Stimulated activated CD4-positive, alpha-beta T cell treated with anti-CD3 and anti-CD28 coated beads, Interleukin-1b, Interleukin-23, amount 100 ng/mL, for 24 hours (primary cell): ENCODE measurements at regions not wholly inside any gene's neighbourhood (a gene's known extent, or its start where the extent isn't known, plus 50 kb on each side); places are given as distances from the start of the nearest gene placed in this dataset.

Experiments
- DNase-seq, 4 experiments: peaks; one replicate each; pipeline ENCODE4 v3.0.0-alpha.2; 2020; ENCODE audit warnings: low read depth in 4 of 4, low spot score in 1 of 4

DNA sequence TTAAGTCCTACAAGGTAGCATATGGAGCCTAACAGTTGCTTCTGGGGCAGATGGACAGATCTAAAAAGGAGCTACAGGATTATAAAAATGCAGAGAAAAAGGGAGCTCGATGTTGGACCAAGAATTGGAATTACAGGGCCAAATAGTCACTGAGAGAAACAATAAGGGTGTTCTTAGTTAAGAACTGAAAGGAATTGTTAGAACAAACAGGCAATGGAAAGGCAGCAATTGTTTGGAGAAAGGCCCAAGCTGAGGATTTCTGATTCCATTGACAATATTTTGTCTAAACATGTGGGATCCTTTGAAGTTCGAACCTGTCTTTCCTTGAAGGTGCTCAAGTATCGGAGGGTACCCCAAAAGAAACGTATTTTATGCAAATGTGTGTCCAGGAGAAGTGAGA, 513.6 kb upstream of the CDH8 start:
- DNase-seq, result no peak

DNA sequence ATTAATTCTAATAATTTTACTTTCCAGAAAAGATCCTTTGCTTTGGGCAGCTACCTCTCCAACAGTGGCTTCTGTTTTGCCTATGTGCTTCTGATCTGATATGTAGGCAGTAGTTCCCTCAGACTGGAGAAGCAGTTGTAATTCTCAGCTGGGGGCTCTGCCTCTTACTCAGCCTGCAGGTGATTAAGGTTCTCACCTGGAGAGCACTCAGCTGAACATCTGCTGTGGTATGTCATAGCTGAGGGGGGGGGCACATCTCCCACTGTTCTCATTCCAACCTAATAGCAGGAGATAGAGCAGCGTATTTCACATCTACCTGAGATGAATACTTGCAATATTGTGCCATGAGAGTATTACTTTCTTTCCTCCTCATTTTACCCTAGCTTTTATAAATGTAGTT, 511.9 kb upstream of the CDH8 start:
- no peak for DNase-seq

DNA sequence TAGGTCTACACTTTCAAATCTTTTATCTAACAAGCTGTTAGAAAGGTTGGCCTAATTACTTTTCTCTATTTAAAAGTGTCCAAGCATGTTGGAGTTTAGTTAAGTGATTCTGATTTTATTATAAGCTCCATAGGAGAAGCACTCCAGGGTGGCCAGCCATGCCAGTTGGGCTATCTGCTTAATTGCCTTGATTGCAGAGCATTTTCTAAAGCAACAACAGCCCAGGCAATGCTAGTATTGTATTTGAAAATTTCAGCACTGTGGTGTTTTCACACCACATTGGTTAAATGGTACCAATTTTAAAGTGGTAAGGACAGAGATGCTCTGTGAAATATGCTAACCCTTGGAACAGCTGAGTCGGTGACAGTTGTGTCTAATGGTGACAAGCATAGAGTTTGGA, 510.5 kb upstream of the CDH8 start:
- DNase-seq, result no peak

DNA sequence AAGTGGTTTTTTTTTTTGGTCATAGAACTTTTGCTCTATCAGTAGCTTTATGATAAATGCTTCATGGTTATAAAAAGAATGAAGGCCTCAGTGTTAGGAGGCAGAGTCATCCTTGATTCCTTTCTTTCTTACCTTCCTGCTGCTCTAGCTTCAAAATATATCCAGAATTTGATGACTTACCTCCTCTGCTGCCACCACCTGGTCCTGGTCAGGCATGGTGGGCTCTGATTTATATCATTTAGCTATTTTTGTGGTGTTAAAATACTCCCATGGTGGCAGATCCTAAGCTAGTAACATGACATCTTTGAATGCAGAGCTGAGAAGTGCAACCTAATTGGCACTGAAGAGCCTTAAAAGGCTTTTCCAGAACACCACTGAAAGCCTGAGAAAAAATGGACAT, 508.8 kb upstream of the CDH8 start:
- no peak for DNase-seq

DNA sequence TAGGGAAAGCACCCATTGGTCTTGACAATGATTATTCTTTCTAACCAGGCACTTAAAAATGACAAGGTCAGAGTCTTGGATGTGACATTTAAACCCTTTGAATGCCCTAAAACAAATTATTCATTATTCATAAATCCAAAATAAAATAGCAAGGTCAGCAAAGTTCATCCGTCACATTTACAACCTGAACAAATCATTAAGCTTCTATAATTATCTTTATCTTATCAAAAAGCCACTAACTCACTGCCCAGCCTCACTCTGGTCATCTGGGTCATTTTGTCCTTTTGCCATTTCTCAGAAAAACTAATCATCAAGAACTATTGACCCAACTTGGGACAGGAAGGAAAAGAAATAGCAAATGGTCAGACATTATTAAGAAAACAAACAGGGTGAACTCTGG, 507.3 kb upstream of the CDH8 start:
- no peak for DNase-seq

DNA sequence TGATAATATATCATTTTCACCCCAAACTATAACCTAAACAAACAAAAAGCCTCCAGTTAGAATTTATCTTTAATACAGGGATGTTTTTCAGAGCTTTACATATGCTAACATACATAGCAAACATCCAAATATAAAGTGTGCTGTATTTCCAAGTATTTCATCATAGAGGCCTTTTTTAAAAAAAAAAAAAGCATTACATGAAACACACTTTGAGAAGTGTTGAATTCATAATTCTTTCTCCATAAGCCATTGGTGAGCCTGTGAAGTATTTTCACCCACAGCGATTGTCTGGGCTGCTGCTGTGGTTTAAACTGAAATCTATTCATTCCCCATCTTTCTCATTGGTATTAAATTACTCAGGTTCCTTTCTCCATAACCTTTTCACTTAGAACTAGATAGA, 503.4 kb upstream of the CDH8 start:
- no peak for DNase-seq

DNA sequence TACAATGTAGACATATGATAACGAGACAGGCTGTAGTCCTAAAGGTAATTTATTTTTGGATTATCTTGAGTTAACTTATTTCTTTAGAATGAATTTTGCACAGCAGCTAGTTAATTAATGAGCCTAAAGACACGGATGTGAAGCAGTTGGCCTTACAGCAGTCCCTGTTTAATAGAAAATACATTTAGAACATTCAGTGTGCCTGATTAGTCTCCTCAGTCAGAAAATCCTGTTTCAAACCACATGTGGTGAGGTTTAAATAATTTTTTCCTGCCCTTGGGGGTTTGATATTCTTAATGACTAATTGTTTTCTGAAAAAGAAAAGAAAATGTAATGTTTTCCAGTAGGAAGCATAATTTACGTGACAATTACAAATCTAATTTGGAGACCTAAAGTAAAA, 494.2 kb upstream of the CDH8 start:
- no peak for DNase-seq

DNA sequence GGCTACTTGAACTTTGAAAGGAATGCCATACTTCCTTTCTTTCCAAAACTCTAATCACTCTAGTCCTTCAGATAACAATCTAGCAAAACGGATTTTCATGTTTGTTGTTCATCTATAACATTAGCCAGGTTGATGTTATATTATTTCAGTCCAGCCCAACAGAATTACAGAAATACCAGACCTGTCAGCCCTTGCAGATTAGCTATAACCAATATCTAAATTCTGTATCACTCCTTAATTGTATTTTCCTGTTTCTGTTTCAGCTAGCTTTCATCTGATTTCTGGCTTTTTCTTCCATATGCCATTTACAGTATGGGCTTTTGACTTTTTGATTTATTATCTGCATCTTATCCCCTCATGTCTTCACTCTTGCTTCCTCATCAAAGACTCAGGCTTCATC, 479.8 kb upstream of the CDH8 start:
- no peak for DNase-seq

DNA sequence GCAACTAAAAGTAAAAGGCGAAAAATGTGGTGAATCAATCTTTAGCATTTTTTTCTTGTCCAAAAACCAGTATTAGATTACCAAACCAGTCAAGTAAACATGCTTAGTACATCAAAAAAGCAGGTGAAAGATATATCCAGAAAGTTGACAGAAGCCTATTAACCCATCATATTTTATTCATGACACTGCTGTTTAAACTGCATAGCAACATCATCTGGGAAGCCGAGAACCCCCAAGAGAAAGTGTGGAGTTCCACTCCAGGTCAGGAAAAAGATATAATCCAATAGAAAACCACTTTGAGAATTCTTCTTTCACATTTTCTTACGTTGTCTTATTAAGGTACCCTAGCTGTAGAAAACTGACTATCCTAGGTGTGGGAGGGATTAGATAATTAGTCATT, 466.8 kb upstream of the CDH8 start:
- DNase-seq, result no peak

DNA sequence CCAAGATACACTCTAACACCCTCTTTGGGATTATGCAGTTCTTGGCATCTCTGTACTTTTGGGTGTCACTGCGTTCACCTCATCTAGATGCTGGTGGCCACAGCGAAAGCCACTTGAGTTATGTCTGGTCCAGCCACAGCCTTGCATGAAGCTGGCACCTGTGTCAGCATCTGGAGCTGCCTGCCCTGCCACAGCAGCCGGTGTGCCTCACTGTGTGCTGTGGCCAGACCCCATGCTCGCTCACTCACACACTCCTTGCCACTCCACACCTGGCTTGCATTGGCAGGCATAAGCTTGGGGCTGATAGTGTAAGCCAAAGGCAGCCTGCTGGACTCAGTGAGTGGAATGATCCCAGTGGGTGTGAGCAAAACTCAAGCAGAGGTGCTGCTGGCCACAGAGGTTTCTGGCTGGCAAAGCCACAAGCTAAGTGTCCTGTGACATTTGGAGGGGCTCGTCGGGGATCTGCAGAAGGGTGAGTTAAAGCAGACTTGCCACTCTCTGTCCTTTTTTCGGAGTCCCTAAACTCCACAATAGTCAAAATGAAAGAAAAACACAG, 442.7 kb upstream of the CDH8 start:
- no peak for DNase-seq

DNA sequence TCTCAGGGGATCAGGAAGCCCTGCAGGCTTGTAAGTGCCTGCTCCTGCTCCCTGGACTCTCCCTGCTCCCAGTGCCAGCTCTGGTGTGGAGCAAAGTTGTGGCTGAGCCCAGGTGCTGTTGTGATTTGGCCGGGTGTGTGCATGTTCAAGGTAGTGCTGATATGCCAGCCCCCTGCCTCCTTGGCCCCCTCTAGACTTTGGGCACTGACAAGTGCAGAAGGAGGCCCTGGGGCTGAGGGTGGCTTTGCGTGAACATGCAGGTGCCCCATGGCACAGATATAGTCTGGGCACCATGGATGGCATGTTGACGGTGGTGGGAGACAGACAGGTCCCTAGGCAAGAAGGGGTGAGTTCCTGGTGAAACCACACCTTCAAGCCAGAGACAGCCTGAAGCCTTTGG, 441.6 kb upstream of the CDH8 start:
- DNase-seq, result no peak

DNA sequence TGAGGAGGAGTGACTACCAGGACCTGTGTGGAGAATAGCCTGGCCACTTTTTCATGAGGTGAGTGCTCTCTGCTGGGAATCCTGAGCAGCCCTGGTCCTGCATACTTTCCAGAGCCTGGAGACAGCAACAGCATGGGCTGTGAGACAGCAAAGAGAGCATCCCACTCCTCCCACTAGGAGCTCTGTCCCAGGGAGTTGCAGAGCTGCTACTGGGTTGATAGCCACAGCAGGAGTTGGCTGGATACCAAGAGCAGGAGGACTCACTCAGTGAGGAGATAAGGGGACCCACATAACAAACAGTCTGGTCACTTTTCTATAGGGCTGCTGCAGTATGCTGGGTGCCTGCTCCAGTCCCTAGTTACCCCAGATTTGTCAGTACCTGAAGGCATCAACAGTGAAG, 439.3 kb upstream of the CDH8 start:
- no peak for DNase-seq

DNA sequence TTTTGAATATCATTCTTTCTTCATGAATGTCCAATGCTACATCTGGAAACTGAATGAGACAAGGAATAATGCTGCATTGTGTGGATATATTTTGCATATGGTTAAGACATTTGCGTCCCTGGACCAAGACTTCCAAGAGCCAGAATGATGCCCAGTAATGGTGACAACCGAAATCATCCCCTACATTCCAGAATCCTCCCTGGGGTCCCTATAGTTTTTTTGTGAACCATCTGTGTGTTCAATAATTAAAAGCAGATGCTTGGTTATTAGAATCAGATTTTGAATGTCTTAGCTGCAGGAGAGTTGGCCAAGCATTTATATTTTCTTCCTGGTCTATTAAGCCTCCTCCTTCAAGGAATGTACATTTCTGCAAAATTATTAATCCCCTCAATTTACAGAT, 426.7 kb upstream of the CDH8 start:
- DNase-seq, result no peak

DNA sequence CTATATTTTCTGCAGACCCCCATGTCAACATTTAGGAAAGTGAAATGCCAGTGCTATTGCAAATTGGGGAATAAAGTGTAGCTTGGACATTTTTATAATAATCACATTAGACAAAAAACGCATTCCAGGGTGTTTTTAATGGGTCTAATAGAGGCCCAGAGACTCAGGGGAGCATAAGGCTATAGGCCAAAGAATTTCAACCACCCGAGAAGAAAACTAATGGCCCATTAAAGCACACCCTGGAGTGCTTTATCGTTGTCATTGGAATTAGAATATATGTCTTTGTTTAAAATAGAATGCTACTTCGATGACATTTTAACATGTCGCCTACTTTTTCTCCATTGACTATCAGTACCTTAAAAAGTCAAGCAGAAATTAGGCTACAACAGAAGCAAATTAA, 414.1 kb upstream of the CDH8 start:
- no peak for DNase-seq

DNA sequence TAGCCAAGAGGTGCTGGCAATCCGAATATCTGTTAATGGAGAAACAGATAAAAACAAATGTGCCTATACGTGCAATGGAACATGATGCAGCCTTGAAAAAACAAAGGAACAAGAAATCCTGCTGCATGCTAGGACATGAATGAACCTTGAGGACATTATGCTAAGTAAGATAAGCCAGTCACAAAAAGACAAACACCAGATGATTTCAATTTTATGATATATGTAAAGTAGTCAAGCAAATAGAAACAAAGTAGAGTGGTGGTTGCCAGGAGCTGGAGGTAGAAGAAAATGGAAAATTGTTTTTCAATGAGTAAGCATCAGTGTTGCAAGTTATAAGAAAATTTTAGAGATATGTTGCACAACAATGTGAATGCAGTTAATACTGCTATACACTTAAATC, 409.7 kb upstream of the CDH8 start:
- no peak for DNase-seq

DNA sequence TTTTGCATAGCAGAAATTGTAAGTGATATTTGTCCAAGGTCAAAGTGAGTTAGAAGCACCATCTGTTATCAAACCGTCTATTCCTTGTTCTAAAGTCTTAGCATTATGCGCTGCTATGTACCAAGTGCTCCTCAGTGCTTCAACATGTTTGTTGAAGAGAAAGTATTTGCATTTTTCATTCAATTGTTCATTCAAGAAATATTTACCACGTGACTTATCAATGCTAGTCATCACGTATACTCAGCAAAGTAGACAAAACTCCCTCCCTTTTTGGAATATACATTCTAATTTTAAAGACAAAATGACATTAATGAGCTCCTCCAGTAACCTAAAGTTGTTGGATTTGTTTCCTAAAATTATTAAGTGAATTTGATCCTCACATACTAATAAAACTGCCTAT, 388.0 kb upstream of the CDH8 start:
- no peak for DNase-seq

DNA sequence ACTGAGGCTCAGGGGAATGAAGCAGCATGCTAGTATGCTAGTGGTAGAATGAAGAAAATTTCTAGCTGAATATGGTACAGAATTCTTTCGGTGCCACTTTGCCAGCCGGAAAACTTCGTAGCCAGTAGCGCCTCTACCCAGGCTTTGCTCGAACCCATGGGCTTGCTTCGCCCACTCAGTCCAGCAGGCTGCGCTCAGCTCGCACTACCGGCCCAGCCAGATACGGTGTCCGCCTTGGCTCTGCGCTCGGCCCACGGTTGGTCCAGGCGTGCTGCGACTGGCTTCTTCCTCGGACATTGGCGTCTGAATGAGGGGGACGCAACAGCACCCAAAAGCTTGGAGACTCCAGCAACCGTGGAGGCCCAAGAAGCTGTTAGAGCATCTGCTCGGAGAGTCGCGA, 372.5 kb upstream of the CDH8 start:
- DNase-seq, result no peak

DNA sequence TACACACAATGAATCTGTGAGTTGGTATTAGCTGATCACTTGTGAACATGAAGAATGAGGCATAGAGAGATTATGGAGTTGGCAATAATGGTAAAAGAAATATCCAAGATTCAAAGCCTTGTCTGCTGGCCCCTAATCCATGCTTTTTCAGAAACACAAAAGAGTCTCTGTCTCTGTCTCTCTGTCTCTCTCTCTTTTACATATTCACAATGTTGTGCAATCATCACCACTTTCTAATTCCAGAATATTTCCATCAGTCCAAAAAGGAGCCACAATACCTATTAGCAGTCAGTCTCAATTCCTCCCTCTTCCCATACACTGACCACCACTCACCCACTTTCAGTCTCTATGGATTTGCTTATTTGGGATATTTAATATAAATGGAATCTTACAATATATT, 370.1 kb upstream of the CDH8 start:
- no peak for DNase-seq

DNA sequence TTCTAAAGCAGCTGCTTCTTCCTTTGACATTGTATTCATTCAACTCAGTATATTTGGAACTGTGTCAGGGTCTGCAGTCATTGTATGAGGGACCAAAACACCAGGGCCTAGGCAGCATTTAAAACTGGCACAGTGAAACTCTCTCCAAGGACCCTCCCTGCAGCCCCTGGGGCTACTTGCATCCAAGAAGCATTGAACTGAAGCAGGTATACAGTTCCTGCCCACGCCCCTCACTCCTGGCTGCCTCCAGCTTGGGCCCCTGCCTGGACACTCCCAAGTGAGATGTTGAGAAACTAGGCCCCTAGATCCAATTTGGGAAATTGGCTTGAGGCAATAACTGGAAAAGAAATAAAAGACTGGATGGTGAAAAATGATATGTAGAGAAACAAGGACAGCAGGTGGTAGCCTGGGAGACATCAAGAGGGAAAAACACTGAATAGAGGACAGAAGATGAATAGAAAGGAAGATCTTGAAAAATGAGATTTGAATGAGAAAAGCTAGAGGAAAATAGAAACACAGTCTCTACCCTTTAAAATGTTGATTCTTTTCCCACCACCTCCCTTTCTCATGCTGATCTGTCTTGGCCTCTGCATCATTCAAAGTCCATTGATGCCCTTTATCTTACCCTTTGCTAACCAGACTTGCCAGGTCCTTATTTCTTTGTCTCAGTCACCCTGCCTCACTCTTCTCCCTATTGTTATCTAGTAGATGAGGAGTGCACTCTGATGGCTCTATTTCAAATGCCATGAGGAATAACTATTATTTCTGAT, 368.8 kb upstream of the CDH8 start:
- DNase-seq, result no peak

DNA sequence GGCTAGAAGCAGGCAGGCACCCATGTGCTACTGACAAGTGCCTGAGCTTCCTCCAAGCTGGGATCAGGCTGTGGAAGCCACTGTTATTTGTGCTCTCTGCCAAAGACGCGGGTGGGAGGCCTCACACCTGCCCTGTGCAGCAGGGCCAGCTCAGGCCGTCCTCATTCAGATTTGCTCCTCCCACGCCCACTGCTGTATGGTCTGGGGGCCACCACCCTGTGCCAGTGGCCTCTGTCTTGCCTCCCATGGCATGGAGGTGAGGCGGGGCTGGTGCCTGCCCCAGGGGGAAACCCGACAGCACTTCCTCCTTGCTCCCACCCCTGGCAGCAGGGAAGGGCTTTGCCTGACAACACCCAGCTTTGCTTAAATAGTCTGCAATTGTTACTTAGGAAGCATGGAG, 356.5 kb upstream of the CDH8 start:
- no peak for DNase-seq

DNA sequence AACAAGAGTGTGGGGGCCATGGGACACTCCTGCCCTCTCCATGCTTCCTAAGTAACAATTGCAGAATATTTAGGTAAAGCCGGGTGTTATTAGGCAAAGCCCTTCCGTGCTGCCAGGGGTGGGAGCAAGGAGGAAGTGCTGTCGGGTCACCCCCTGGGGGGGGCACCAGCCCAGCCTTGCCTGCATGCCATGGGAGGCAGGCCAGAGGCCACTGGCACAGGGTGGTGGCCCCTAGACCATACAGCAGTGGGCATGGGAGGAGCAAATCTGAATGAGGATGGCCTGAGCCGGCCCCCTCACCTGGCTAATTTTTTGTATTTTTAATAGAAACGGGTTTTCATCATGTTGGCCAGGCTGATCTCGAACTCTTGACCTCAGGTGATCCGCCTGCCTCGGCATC, 355.7 kb upstream of the CDH8 start:
- no peak for DNase-seq

DNA sequence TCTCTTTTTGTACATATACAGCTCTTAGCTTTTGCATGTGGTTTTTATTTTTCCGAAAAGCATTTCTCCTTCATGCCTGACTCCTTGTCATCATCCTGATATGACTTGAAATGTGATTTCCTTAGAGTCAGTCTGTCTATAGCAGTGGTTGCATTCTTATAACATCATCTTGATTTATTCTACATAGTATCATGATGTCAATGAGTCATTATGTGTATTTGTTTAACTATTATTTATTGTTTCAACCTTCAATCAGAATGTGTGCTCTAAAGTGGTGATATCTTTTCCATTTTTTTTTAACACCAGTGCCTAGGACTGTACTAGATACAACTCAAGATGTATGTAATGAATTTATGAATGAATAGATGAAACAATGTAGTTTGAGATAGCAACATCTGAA, 354.9 kb upstream of the CDH8 start:
- no peak for DNase-seq

DNA sequence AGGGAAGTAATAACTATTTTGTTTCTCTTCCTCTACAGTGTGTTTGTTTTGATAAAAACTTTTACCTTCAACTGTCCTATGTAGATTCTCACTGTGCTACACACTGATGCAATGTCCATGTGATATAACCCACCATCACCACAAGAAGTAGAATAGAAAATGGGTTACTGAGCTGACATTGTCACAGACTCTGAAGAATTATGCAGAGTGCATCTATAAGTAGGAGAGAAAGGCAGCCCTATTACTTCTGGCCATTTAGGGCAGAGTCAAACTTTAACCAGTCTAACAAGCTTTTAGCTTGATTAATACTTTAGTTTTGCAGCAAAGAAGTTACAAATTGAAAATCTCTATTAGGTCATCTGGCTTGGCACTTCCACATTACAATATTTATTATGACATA, 354.0 kb upstream of the CDH8 start:
- DNase-seq, result no peak
